Loucy (cell line): ENCODE measurements at regions not wholly inside any gene's neighbourhood (a gene's known extent, or its start where the extent isn't known, plus 50 kb on each side); places are given as distances from the start of the nearest gene placed in this dataset.

ENCODE experiments used
- EZH2phosphoT487 ChIP-seq: fragments of 200-600 bp; IDR thresholded peaks from 2 replicates; pipeline ENCODE4 v1.6.1; 2018; ENCODE audit warnings: antibody characterized with exemption, mild to moderate bottlenecking, moderate library complexity, borderline replicate concordance
- TF ChIP-seq, protein P1 (sequence below): fragments of 200-600 bp; sonication (generic); conservative IDR thresholded peaks from 2 replicates; pipeline ENCODE4 v1.5.1; 2014; ENCODE audit warnings: mild to moderate bottlenecking, antibody characterized with exemption, low read length

DNA sequence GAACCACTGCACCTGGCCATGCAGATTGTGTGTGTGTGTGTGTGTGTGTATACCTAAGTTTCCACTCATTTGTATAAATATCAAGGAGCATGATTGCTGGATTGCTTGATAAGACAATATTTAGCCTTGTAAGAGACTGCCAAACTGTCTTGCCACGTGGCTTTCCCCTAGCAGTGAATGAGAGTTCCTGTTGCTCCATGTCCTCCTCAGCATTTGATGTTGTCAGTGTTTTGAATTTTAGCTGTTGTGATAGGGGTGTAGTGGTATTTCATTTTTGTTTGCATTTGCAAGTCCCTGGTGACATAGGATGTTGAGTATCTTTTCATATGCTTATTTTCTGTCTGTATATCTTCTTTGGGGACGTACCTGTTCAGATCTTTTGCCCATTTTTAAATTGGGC, 99.0 kb upstream of the ZNF536 start:
- TF ChIP-seq, protein P1, sequence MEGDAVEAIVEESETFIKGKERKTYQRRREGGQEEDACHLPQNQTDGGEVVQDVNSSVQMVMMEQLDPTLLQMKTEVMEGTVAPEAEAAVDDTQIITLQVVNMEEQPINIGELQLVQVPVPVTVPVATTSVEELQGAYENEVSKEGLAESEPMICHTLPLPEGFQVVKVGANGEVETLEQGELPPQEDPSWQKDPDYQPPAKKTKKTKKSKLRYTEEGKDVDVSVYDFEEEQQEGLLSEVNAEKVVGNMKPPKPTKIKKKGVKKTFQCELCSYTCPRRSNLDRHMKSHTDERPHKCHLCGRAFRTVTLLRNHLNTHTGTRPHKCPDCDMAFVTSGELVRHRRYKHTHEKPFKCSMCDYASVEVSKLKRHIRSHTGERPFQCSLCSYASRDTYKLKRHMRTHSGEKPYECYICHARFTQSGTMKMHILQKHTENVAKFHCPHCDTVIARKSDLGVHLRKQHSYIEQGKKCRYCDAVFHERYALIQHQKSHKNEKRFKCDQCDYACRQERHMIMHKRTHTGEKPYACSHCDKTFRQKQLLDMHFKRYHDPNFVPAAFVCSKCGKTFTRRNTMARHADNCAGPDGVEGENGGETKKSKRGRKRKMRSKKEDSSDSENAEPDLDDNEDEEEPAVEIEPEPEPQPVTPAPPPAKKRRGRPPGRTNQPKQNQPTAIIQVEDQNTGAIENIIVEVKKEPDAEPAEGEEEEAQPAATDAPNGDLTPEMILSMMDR, result no peak
- TF ChIP-seq EZH2phosphoT487, result no peak
